H1 (cell line): ENCODE measurements at regions not wholly inside any gene's neighbourhood (a gene's known extent, or its start where the extent isn't known, plus 50 kb on each side); places are given as distances from the start of the nearest gene placed in this dataset.

Experiments used
- CTCF ChIA-PET: fragments of 300-600 bp; sonication (Branson Sonifier 250); formaldehyde crosslinking; loops from one replicate; lab custom pipeline; 2021; ENCODE audit not compliant: partially characterized antibody; lab: Charles Lee
- POLR2A ChIA-PET: fragments of 300-600 bp; sonication (Branson Sonifier 250); formaldehyde crosslinking; loops from one replicate; lab custom pipeline; 2021; ENCODE audit warnings: inconsistent platforms; ENCODE audit not compliant: partially characterized antibody; lab: Charles Lee
- DNase-seq, 2 experiments: peaks; one replicate each; pipeline versions ENCODE4 v3.0.0 to v3.0.0-alpha.2; 2010 to 2022; ENCODE audit warnings: low spot score in 2 of 2, low read depth in 1 of 2, mixed read lengths in 1 of 2
- FAIRE-seq: peaks from 2 replicates; lab custom pipeline; 2011; peaks lifted over from hg19 to GRCh38; lab: Jason Lieb, UNC
- H2AFZ ChIP-seq: 2 replicates; pipeline ENCODE4 v1.8.1; 2012; ENCODE audit warnings: low read length, inconsistent platforms
- H2AK5ac ChIP-seq: 2 replicates; pipeline ENCODE4 v1.6.1; 2013; ENCODE audit warnings: low read depth, low read length
- H2BK120ac ChIP-seq: replicated peaks from 2 replicates; pipeline ENCODE3; 2013; ENCODE audit warnings: low read depth, low read length, inconsistent platforms
- H2BK12ac ChIP-seq: 2 replicates; pipeline ENCODE4 v1.6.1; 2013; ENCODE audit warnings: low read depth, low read length
- H2BK15ac ChIP-seq: 2 replicates; pipeline ENCODE4 v1.6.1; 2013; ENCODE audit warnings: low read length
- H2BK20ac ChIP-seq: 2 replicates; pipeline ENCODE4 v1.6.1; 2013; ENCODE audit warnings: low read length
- H2BK5ac ChIP-seq: 2 replicates; pipeline ENCODE4 v1.6.1; 2013; ENCODE audit warnings: low read depth, low read length
- H3K14ac ChIP-seq: 2 replicates; pipeline ENCODE4 v1.6.1; 2013; ENCODE audit warnings: inconsistent platforms; ENCODE audit not compliant: insufficient read length
- H3K18ac ChIP-seq: 2 replicates; pipeline ENCODE4 v1.6.1; 2013; ENCODE audit warnings: low read length; ENCODE audit errors: extremely low read depth
- H3K23ac ChIP-seq: 2 replicates; pipeline ENCODE4 v1.6.1; 2013; ENCODE audit warnings: inconsistent platforms; ENCODE audit not compliant: insufficient read length
- H3K23me2 ChIP-seq: 2 replicates; pipeline ENCODE4 v1.6.1; 2013; ENCODE audit warnings: low read depth, low read length
- H3K27ac ChIP-seq: 2 replicates; pipeline ENCODE4 v1.6.1; 2011; ENCODE audit warnings: low read depth, low read length, inconsistent platforms
- H3K27me3 ChIP-seq, 4 experiments: replicated peaks in 1 of 4; 1 replicate in 1 of 4; 2 replicates in 3 of 4; pipeline versions ENCODE4 v1.6.1 to v1.8.1; 2011 to 2013; ENCODE audit warnings: low read length in 3 of 4, mild to moderate bottlenecking in 3 of 4, inconsistent platforms in 2 of 4, mixed read lengths in 2 of 4, moderate library complexity in 1 of 4; ENCODE audit not compliant: control insufficient read depth in 3 of 4, insufficient read depth in 3 of 4; ENCODE audit errors: extremely low read depth in 1 of 4
- H3K36me3 ChIP-seq, 4 experiments: 2 replicates each; pipeline versions ENCODE4 v1.6.1 to v1.8.1; 2011 to 2013; ENCODE audit warnings: mild to moderate bottlenecking in 4 of 4, low read length in 3 of 4, moderate library complexity in 2 of 4, control low read depth in 1 of 4, inconsistent platforms in 1 of 4; ENCODE audit not compliant: insufficient read depth in 4 of 4, control insufficient read depth in 2 of 4
- H3K4ac ChIP-seq: replicated peaks from 2 replicates; pipeline ENCODE3; 2013; ENCODE audit warnings: low read length, low read depth, mixed read lengths, inconsistent platforms; ENCODE audit not compliant: insufficient read length
- H3K4me1 ChIP-seq, 4 experiments: replicated peaks in 1 of 4; 1 replicate in 1 of 4; 2 replicates in 3 of 4; pipeline versions ENCODE4 v1.6.1 to v1.8.1; 2011 to 2013; ENCODE audit warnings: low read length in 3 of 4, inconsistent platforms in 2 of 4, mixed read lengths in 1 of 4; ENCODE audit not compliant: insufficient read depth in 4 of 4, control insufficient read depth in 3 of 4
- H3K4me2 ChIP-seq, 2 experiments: 2 replicates each; pipeline versions ENCODE4 v1.6.1 to v1.8.1; 2011 to 2013; ENCODE audit warnings: low read depth in 2 of 2, low read length in 2 of 2, control low read depth in 1 of 2, inconsistent platforms in 1 of 2, mild to moderate bottlenecking in 1 of 2; ENCODE audit not compliant: insufficient read depth in 1 of 2
- H3K4me3 ChIP-seq, 4 experiments: fragments of 200-600, 300-600 bp in 1 of 4; sonication (generic), shearing (Covaris generic), sonication (Bioruptor Twin) in 1 of 4; 2 replicates each; pipeline versions ENCODE4 v1.5.1 to v1.8.1; 2011 to 2016; ENCODE audit warnings: low read length in 4 of 4, low read depth in 3 of 4, control low read depth in 2 of 4, inconsistent platforms in 2 of 4, mild to moderate bottlenecking in 2 of 4, mixed read lengths in 1 of 4, moderate library complexity in 1 of 4; ENCODE audit not compliant: insufficient read depth in 2 of 4; ENCODE audit errors: extremely low read depth in 1 of 4
- H3K56ac ChIP-seq: replicated peaks from 2 replicates; pipeline ENCODE3; 2013; ENCODE audit warnings: low read depth, mild to moderate bottlenecking, mixed read lengths, low read length, inconsistent platforms; ENCODE audit not compliant: insufficient read length
- H3K79me1 ChIP-seq: 2 replicates; pipeline ENCODE4 v1.6.1; 2013; ENCODE audit warnings: low read depth, low read length, control low read depth
- H3K79me2 ChIP-seq, 2 experiments: 2 replicates each; pipeline versions ENCODE4 v1.6.1 to v1.8.1; 2012 to 2013; ENCODE audit warnings: low read length in 2 of 2, mild to moderate bottlenecking in 2 of 2, inconsistent platforms in 1 of 2; ENCODE audit not compliant: insufficient read depth in 2 of 2, control insufficient read depth in 1 of 2
- H3K9ac ChIP-seq, 4 experiments: replicated peaks in 1 of 4; 1 replicate in 1 of 4; 2 replicates in 3 of 4; pipeline versions ENCODE4 v1.6.1 to v1.8.1; 2011 to 2013; ENCODE audit warnings: low read depth in 3 of 4, low read length in 3 of 4, control low read depth in 2 of 4, mild to moderate bottlenecking in 2 of 4, moderate library complexity in 2 of 4, inconsistent platforms in 1 of 4; ENCODE audit errors: extremely low read depth in 1 of 4
- H3K9me3 ChIP-seq, 2 experiments: 2 replicates each; pipeline versions ENCODE4 v1.6.1 to v1.8.1; 2012 to 2013; ENCODE audit warnings: mild to moderate bottlenecking in 2 of 2, moderate library complexity in 2 of 2, control low read depth in 1 of 2, inconsistent platforms in 1 of 2, low read depth in 1 of 2, low read length in 1 of 2, mixed read lengths in 1 of 2; ENCODE audit not compliant: insufficient read depth in 2 of 2
- H4K20me1 ChIP-seq, 2 experiments: replicated peaks in 1 of 2; 2 replicates each; pipeline versions ENCODE3 to v1.8.1; 2011 to 2013; ENCODE audit warnings: inconsistent platforms in 2 of 2, low read length in 2 of 2, mild to moderate bottlenecking in 1 of 2; ENCODE audit not compliant: insufficient read depth in 2 of 2, control insufficient read depth in 1 of 2
- H4K5ac ChIP-seq: 2 replicates; pipeline ENCODE4 v1.6.1; 2013; ENCODE audit warnings: low read length, low read depth, mixed read lengths, inconsistent platforms; ENCODE audit not compliant: insufficient read length
- H4K8ac ChIP-seq: 2 replicates; pipeline ENCODE4 v1.8.0; 2013; ENCODE audit warnings: mild to moderate bottlenecking, moderate library complexity, low read length, inconsistent platforms; ENCODE audit not compliant: insufficient read depth; ENCODE audit errors: extremely low read depth
- H4K91ac ChIP-seq: replicated peaks from 2 replicates; pipeline ENCODE3; 2013; ENCODE audit warnings: low read length, mixed read lengths, inconsistent platforms; ENCODE audit not compliant: insufficient read length
- ATF2 ChIP-seq: IDR thresholded peaks from 2 replicates; pipeline ENCODE4 v1.6.1; 2012; ENCODE audit warnings: low read length, inconsistent platforms
- CTCF ChIP-seq, 3 experiments: IDR thresholded peaks; 1 replicate in 2 of 3; 2 replicates in 1 of 3; pipeline versions ENCODE4 v1.5.1 to v1.6.1; 2011; ENCODE audit warnings: low read length in 3 of 3, mild to moderate bottlenecking in 3 of 3, inconsistent platforms in 2 of 3, low read depth in 1 of 3, moderate library complexity in 1 of 3; ENCODE audit not compliant: insufficient read depth in 1 of 3; ENCODE audit errors: control extremely low read depth in 1 of 3
- MAFK ChIP-seq: IDR thresholded peaks from 2 replicates; pipeline ENCODE4 v1.6.1; 2012; ENCODE audit warnings: low read depth, mild to moderate bottlenecking, improper control_type of control experiment, low read length
- NANOG ChIP-seq: IDR thresholded peaks from 2 replicates; pipeline ENCODE4 v1.6.1; 2011; ENCODE audit warnings: low read length, low read depth, mild to moderate bottlenecking, inconsistent platforms; ENCODE audit not compliant: insufficient read depth, poor library complexity, severe bottlenecking
- RBBP5 ChIP-seq: IDR thresholded peaks from 2 replicates; pipeline ENCODE4 v1.7.1; 2012; ENCODE audit warnings: low read depth, mild to moderate bottlenecking, inconsistent platforms, low read length, moderate library complexity, borderline replicate concordance
- RXRA ChIP-seq: IDR thresholded peaks from 2 replicates; pipeline ENCODE4 v1.6.1; 2011; ENCODE audit warnings: low read depth, mild to moderate bottlenecking, low read length, moderate library complexity; ENCODE audit not compliant: insufficient read depth
- SUZ12 ChIP-seq: fragments of 200-600 bp; sonication (generic); IDR thresholded peaks from 2 replicates; pipeline ENCODE4 v1.6.1; 2012; ENCODE audit warnings: mild to moderate bottlenecking, inconsistent platforms, low read length, moderate library complexity, mixed read lengths
- TAF1 ChIP-seq: IDR thresholded peaks from 2 replicates; pipeline ENCODE4 v1.6.1; 2011; ENCODE audit warnings: mild to moderate bottlenecking, low read depth, low read length
- ZNF274 ChIP-seq: IDR thresholded peaks from 2 replicates; pipeline ENCODE4 v1.7.0; 2012; ENCODE audit warnings: low read length, borderline replicate concordance; ENCODE audit errors: extremely low read depth
- WGBS, 2 experiments: shearing (Covaris generic) in 1 of 2; methylation state at CpG; one replicate each; pipeline versions ENCODE4 v1.1.6 to v1.1.7; 2013 to 2015; ENCODE audit warnings: low lambda C conversion rate in 2 of 2, mixed read lengths in 2 of 2, inconsistent platforms in 1 of 2, low coverage in 1 of 2, missing lambda C conversion rate in 1 of 2; ENCODE audit not compliant: insufficient replicate concordance in 2 of 2, insufficient coverage in 1 of 2, insufficient read length in 1 of 2; ENCODE audit errors: extremely low coverage in 1 of 2, missing lambda C conversion rate in 1 of 2; 5-methylcytosine and 5-hydroxymethylcytosine counted together

GRCh38 chr2:149709496-149710263, 122.1 kb upstream of the MMADHC start:
- H2BK5ac ChIP-seq: no peak overlapping the region
- no peak overlapping the region for H2BK120ac ChIP-seq
- DNase-seq (no peak), FAIRE-seq (no peak)
- H3K9ac ChIP-seq: no peak overlapping the region
- H3K4me2 ChIP-seq: no peak overlapping the region
- H3K36me3 ChIP-seq: no peaks in the 10 kb centered on the region
- H2BK12ac ChIP-seq: no peak overlapping the region
- H4K20me1 ChIP-seq: no peaks in the 10 kb centered on the region
- no peaks in the 10 kb centered on the region for H3K79me1 ChIP-seq
- H3K23ac ChIP-seq: no peak overlapping the region
- H3K4me1 ChIP-seq: no peaks in the 10 kb centered on the region
- H3K23me2 ChIP-seq: no peaks in the 10 kb centered on the region
- H4K91ac ChIP-seq: no peak overlapping the region
- no peak overlapping the region for H3K56ac ChIP-seq
- CTCF ChIA-PET: no interaction called here
- 88% methylated on average over 8 of the region's 8 CpGs; no CpG with 5 or more reads in 1 of the 2 experiments for WGBS, 2 experiments
- H3K9me3 ChIP-seq: no peaks in the 10 kb centered on the region
- H3K18ac ChIP-seq: no peak overlapping the region
- POLR2A ChIA-PET: no interaction called here
- H3K14ac ChIP-seq: no peak overlapping the region
- H2BK20ac ChIP-seq: no peak overlapping the region
- no peaks in the 10 kb centered on the region for H3K79me2 ChIP-seq
- H4K5ac ChIP-seq: no peak overlapping the region
- H3K4ac ChIP-seq: no peak overlapping the region
- H4K8ac ChIP-seq: no peak overlapping the region
- H2AFZ ChIP-seq: no peak overlapping the region
- no peak overlapping the region for H2AK5ac ChIP-seq
- H3K4me3 ChIP-seq: no peak overlapping the region
- no peak overlapping the region for H3K27ac ChIP-seq
- H3K27me3 ChIP-seq: no peaks in the 10 kb centered on the region
- no peak overlapping the region for H2BK15ac ChIP-seq
- TF ChIP-seq ATF2 (no peak), CTCF (IDR thresholded peaks at IDR 0.05; ENCODE audit: control extremely low read depth in 1 of 3, insufficient read depth in 1 of 3, low read depth in 1 of 3, low read length in 3 of 3) (no peak), RBBP5 (no peak), RXRA (no peak), TAF1 (no peak), SUZ12 (no peak), NANOG (no peak), MAFK (no peak), ZNF274 (no peak)
